ENCODE measurements at regions not wholly inside any gene's neighbourhood (a gene's known extent, or its start where the extent isn't known, plus 50 kb on each side); places are given as distances from the start of the nearest gene placed in this dataset.

DNA sequence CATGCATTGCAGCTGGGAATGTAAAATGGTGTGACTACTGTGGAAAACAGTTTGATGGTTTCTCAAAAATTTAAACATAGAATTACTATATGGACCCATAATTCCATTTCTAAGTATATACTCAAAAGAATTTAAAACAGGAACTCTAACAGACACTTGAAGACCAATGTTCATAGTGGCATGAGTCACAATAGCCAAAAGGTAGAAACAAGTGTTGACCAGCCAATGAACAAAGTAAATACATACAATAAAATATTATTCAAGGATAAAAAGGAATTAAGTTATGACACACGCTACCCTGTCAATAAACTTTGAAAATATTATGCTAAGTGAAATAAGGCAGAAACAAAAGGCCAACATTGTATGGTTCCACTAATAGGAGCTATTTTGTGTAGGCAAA lies 357.4 kb upstream of the IL12A start:
- no peak for DNase-seq

DNA sequence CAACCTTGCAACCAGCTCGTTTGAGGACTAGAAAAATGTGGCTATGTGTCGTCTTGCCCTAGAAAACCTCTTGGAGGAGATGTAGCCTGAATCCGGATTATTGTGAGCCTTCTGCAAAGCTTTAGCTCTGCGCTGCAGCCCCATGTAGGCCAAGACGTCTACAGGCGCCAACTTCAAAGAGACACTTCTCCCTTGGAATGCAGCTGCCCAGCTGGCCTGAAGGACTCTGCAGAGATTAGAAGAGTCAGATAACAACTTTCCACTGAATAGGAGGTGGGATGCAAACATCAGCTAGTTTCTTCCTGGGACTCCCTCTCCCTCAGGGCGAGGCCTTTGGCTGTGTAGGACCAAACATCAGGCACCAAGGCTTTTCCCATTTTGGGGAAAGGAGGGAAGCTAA lies 356.5 kb upstream of the IL12A start:
- no peak for DNase-seq

DNA sequence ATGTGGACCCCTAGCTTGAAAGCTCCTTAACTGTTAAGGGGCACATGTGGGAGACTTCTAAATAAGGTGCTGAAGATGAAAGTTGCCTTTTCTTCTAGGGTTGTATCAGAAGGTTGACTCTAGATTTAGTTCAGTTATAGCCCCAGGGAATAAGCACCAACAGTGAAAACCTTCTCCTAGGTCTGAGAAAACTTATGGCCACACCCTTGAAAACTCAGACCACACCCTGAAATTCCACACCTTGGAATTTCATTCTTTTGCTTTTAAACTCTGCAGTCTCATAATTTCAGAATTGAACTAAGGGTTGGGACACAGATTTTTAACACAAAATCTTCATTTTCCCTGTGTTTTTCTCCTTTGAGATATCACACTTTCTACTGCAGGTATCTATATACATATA lies 355.8 kb upstream of the IL12A start:
- DNase-seq: no peak

DNA sequence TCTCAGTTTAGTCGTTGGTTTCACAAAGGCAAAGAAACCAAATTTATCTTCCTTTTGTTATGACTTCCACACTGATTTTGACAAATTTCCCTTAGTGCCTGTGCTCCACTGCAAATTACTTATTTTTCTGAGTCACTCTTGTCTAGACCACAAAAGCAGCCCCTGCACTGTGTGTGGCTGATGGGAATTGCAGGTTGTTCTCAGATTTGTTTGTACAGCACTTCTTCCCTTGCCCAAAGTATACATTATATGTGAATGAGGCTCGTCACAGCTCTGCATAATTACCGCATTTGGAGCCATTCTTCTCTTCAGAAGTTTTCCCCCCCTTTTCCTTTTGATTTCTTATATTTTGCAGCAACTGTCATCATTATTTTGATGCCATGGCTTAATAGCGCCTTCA lies 354.2 kb upstream of the IL12A start:
- peak; percentile 8 for DNase-seq

DNA sequence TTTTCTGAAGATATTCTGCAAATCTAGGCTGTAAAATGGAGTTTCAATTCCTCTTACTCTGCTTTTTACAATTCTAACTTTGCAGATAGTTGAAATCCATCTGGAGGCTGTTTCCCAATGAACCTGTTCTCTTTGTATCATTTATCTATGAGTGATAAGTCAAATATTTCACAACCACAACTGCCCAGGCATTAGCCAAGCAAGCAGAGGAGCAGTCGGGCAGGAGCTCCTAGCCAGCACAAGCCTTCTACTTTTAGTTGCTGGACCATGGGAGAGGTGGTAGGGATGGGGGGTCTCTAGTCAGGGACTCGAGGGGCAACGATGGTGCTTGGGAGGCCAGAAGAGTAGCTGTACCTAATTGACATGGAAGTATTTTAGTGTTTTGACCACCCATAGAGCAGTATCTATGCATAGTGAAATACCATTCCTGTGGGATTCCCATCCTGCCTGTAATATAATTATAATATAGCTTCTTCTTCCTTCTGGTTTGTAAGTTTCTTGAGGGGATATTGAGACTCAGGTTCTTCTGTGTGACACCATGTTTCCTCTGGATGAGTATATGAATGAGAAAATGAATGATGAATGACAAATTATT lies 353.5 kb upstream of the IL12A start:
- no peak for DNase-seq

DNA sequence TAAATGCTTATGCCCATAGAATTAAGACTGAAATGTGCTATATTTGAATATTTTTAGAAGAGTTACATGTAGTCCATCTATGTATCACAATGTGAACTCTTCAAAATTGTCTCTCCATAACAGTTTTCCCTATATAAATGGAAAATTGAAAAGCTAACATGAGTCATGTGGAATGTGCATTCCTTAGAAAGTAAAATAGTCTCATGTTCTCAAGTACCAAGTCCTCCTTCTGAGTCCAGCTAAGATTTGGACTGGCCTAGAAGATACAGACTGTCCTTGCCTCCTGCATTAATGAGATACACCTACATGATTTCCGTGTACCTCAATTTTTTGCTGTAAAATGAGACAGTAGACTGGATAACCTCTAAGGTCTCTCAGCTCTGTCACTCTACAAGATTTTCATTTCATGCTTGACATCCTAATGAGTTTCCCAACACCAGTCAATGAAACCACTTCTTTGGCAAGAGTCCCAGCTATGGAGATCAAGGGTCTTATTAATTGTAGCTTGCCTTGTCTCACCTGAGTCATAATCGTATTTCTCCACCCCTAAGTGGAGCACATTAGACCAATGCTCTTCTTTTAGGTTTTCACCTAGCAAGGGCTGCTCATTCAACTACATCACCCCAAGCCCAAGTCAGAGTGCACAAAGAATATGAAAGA lies 350.6 kb upstream of the IL12A start:
- DNase-seq: no peak

DNA sequence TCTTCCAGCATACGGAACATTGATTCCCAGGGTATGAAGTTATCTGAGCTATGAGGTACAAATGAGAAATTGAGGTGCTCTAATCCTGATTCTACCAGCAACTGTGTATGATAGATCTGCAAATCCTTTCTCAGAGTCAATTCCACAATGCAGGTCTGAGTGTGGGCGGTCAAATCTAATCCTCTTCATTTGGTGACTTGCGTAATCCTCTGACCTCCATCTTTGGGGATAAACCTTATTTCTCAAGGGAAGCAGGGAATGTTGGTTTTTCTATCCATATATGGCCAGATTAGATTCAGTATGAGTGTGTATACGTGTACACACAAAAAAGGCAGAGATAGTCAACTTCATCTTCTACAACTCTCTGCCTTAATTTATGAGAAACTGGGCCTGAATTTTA lies 348.4 kb upstream of the IL12A start:
- DNase-seq: no peak

DNA sequence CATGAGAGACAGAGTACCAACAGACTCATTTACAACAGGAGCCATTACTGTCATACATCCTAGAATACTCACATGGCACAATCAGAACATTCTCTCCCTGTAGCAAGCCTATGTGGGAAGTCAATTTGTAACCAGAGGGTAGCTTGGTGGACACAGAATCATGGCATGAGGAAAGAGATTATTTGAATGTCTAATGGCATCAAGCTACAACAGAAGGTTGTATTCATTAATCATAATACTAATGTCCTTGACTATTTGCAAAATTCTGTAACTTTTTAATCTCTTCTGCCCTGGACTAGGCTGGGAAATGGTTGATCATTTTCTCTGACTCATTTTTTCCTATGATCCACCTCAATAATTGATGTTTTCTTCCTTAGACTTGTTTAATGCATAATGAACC lies 345.2 kb upstream of the IL12A start:
- no peak for DNase-seq

DNA sequence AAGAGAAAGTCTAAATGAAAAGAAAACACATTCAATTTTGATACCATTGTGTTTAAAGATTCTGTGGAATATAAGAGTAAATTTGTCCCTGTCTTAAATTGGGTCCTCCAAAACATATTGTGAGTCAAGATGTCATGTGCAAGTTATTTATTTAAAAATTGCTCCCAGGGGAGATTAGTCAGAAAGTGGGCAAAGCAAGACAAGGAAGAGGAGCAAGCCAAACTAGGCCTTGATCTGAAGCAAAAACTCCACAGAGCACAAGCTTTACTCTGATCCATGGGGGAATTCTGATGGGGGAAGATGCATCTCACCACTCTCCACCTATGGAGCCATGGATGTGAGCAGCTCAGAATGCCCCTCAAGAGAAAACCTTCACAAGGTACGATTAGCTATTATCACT lies 342.8 kb upstream of the IL12A start:
- no peak for DNase-seq

DNA sequence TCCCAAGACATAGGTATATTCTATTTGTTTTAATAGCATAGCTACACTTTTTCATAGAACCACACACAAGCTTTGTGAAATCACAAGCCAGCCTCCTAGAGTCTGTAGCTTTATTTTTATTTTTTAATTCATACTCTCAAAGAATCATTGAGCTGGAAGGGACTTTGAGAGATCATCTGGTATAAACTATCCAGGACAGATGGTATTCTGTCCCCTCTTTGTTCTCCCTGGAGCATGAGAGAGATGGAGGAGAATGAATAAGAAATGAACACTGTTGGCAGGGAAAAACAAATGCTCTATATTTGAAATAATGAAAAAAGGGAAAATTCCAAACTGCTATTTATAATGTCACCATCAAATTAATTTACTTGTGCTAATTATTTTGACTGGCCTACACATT lies 338.7 kb upstream of the IL12A start:
- no peak for DNase-seq

DNA sequence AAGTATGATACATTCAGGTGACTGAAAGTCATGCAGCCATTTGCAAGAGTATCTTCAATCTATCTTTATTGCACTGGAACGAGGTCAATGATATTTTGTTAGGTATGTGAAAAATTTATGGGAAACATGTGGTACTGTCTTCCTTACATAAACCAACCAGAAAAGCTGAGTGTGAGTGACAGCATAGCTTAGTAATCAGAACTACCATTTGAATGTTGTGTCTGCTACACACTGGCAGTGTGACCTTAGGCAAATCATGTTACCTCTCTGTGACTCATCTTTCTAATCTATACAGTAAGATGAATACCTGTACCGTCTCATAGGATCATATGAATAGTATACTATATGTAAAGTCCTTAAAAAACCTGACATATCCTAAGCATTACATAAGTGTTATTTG lies 337.9 kb upstream of the IL12A start:
- no peak for DNase-seq

DNA sequence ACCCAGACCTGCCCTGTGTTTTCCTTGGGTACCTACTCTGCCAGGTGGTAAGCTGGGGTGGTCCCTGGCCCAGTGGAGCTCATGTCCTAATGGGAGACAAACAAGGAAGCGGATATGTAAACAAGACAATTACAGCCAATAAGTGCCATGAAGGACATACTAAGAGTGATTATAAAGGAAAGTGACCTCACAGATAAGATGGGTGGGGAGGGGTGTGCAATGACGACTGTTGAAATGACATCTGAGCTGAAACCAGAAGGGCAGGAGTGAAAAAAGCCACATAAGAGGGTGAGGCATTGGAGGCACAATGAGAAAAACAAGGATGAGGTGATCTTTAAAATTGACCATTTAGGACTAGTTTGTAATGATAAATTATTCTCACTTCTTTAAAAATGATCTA lies 336.2 kb upstream of the IL12A start:
- DNase-seq: no peak

DNA sequence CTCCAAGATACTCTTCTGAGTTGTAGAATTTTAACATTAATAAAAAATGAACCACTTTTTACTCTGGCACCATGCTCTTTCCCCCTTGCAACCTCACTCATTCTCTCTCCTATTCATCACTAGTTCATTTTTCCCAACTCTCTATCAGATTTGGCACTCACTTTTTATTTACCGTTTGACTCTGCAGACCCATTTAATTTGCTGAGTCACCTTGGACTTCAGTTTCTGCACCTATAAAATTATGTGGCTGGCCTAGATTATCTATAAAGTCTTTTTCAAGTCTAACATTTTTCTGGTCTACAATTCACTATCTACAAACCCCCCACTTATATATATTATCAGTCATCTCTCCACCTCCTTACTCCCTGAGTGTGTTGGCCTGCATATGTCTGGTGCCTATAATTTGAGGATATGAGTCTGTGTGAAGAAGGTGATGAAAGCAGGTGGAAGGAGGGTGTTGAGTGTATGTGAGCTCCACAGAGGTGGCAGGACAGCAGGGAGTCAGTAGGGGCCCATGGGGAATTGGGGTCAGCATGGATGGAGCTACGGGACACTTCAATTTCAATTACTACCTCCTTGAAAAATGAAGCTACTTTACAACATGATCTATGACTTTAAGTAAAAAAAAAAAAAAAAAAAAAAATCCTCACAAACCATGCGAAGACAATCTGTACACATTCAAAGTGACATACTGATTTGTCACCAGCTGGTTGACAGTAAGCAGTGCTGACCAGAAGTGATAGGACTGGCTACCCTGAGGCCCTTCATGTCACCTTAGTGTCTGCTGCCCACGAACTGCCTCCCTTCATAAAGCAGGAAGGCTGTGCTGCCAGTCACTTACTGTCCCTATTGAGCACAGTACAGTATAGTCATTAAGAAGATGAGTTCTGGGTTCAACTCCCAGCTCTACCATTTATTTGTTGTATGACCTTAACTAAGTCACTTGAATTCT lies 334.2 kb upstream of the IL12A start:
- no peak for DNase-seq

DNA sequence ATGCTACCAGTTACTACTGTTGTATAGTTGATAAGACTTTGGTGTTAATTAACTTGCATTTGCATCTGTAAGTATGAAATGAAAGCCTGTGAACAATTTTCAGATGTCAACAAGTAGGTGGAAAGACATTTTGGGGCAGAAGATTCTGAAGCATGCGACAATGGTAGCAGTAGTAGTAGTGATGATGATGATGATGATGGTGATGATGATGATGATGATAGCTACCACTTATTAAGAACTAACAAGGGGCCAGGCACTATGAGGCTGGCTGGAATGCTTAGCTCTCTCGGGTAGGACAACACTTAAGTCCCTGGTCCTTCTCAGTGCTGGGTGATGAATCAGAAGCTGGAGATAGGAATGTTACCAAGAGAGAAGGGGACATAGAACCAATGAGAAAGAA lies 333.4 kb upstream of the IL12A start:
- no peak for DNase-seq

DNA sequence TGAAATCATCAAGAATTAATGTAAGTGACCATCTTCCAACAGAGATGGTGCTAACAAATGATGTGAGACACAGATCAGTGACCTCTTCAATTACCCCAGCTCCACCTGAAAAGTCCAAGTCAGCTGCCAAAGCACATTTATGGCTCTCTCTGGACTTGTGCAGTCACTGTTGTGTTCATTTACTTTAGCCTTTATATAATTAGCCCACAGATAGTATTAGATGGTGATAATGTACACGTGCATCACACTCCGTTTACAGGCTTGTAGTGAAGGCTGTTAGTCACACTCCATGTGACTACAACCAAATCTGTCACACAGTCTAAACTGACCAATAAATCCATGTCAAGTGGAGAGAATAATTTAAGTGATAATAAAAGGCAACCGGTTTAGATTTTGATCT lies 331.5 kb upstream of the IL12A start:
- DNase-seq: no peak

DNA sequence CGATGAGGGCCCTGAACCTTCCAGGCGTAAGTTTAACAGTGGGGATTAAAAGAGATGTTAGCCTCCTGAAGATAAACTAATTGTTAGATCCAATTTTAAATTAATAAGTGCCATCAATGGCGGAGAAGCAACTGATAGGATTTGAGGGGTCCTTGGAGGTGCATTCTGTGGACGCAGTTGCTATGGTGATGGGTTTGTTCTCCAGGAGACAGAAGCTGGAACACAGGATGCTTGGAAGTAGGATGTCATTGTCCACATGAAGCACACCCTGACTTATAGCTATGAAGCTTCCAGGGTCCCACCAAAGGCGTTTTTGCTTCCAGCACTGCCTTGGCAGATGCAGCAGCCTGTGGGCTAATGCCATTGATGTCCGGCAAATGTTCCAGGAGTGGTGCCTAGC lies 331.0 kb upstream of the IL12A start:
- DNase-seq: no peak

DNA sequence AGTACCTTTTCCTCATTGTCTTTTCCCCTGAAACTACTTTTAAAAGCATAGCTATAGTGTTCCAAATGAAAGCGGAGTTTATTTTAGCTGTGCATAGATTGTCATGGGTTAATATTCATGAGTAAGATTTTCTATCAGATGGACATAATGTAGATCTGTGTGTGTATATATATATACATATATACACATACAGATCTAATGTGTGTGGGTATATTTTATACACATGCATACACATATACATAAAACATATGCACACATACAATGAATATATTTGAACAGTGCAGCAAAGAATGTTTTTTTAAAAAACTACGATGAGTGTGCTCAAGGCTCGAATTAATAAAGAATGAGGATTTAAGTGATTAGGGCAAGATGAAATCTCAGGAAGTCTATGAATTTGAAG lies 328.3 kb upstream of the IL12A start:
- DNase-seq: no peak

DNA sequence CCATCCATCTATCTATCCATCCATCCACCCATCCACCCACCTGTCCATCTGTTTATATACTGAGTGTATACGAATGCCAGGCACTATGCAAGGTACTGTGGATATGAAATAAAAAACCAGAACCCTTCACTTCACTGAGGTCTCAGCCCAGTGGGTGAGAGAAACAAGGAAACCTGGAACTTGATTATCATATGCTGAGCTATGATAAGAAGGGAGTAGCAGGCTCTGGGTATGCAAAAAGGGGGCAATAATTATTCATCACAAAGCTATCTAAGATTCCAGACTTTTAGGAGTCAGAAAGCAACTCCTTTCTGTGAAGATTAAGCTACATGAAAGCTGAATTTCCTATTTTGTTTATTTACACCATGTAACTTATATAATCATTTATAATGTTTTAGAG lies 327.7 kb upstream of the IL12A start:
- no peak for DNase-seq

DNA sequence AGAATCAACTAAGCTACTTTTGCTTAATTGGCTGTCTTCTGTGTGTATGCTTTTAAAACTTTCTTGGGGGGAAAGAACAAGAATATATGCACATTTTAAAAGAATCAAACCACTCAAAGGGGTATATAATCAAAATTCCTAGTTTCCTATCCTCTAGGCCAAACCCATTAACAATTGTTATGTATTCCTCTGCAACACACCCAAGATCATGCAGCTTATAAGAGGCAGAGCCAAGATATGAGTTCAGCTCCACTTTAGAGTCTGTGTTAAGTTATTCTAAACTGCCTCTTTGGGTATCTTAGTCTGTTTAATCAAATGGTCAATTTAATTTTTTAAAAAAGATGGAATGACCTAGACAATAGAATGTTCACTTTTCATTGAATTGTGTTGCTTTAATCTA lies 326.1 kb upstream of the IL12A start:
- no peak for DNase-seq

DNA sequence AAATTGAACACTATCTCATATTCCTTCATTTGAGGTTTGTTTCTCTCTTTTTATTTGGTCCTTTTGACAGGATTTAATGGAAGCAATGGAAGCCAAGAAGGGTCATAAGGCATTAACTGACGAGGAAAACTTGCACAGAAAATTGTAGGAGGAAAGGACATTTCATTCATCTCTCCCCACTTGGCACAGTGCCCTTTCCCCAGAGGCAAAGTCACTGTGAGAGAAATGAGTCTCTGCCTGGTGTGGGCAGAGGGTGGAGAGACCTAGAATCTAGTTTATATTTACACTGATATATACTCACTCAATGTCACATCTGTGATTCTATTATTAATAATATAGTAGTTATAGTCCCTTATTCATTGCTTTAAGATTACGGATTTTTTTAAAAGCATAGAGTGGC lies 324.6 kb upstream of the IL12A start:
- no peak for DNase-seq

DNA sequence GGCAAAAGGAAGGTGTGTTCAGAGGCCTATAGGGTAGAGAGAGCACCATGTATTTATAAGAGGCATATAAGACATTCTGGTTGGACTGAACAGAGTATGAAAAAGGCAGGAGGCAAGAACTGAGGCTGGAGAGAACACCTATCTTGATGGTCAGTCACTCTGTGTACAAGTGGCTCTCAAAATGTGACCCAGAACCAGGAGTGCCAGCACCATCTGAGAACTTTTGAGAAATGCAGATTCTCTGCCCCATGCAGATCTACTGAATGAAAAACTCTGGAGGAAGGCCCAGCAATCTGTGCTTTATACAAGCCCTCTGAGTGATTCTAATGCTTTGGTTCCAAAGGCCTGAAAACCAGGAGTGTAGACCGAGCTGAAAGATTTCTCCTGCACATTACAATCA lies 324.0 kb upstream of the IL12A start:
- no peak for DNase-seq

DNA sequence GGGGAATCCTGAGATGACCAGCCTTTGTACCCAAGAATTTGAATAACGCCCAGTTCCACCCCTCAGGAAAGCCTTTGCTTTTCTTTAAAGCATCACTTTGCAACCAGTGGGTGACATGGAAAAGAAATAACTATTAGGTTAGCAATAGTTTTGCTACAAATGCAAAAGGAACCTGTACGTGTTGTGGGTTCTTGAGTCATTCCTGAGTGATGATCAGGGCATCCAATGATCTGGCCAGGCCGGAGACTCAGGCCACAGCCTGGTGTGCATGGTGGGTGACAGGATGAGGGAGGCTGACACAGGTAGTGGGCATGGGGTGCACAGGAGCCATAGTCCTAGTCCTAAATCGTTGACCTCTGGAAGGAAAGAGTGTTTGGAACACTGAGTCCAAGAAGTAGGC lies 321.4 kb upstream of the IL12A start:
- no peak for DNase-seq

DNA sequence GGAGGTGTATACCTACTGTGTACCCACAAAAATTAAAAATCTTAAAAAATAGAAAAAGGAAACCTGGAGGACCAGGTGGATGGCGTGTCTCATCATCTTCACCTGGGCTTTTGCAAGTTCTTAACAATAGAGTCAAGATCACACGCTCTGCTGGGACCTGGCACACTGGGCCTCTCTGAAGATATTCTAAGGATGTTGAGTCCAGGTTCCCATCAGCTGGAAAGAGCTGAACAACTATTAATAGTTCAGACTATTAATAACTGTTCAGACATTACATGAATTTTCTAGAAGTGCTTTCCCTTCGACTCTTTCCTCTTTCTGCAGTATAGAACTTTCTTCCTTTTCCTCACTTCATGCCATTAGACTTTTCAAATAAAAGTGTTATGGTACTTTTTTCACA lies 320.2 kb upstream of the IL12A start:
- no peak for DNase-seq

DNA sequence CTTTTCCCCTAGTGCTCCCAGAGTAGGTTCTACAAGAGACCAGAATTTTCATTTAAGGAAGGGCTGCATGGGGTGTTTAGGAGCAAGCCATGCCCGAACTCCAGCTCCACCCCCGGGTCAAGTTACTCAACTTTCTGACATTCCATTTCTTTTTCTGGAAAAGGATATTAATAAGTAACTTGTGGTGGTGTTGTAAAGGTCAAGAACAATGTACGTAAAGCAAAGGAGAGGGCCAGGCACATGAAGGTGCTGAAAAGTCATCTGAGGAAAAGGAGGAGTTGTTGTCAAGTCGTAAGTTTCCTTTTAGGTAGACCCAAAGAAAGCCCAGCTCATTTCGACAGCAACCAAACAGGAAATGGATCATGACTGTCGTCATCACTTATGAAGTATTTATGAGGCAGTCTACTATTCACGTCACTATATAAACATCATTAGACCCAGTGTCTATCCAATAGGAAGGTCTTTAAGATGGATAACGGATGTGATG lies 319.6 kb upstream of the IL12A start:
- DNase-seq: no peak
